ENCODE measurements at regions not wholly inside any gene's neighbourhood (a gene's known extent, or its start where the extent isn't known, plus 50 kb on each side); places are given as distances from the start of the nearest gene placed in this dataset.

GRCh38 chr10:62935022-62935421 is 118.9 kb upstream of the EGR2 start:
- no peak overlapping the region for H3K27ac ChIP-seq (ENCODE audit: extremely low read length, insufficient read depth, low read length)
- H3K9ac ChIP-seq (ENCODE audit: insufficient read depth, low read depth, low read length): no peak overlapping the region
- no peaks in the 10 kb centered on the region for H4K20me1 ChIP-seq (ENCODE audit: insufficient read depth, low read length)
- no peak overlapping the region for H3K4me2 ChIP-seq (ENCODE audit: low read depth, low read length)
- ChIA-PET POLR2A (no interaction called here), CTCF (ENCODE audit: low intra/inter-chr PET ratio, low total read pairs) (no interaction called here)
- intact Hi-C loops (cut with micrococcal nuclease; ENCODE audit: unreplicated experiment) (no loop called here), in situ Hi-C loops (cut with HindIII; ENCODE audit: extremely low pct_ligation_motif_present, low pct_unique_long_range_greater_than_20kb) (no loop called here)
- H3K9me3 ChIP-seq (ENCODE audit: low read length): no peaks in the 10 kb centered on the region
- TF ChIP-seq SMAD3 (CRISPR knock-in tag; IDR thresholded peaks at IDR 0.05): no peak
- TF ChIP-seq, protein P1, sequence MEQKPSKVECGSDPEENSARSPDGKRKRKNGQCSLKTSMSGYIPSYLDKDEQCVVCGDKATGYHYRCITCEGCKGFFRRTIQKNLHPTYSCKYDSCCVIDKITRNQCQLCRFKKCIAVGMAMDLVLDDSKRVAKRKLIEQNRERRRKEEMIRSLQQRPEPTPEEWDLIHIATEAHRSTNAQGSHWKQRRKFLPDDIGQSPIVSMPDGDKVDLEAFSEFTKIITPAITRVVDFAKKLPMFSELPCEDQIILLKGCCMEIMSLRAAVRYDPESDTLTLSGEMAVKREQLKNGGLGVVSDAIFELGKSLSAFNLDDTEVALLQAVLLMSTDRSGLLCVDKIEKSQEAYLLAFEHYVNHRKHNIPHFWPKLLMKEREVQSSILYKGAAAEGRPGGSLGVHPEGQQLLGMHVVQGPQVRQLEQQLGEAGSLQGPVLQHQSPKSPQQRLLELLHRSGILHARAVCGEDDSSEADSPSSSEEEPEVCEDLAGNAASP (CRISPR knock-in tag; IDR thresholded peaks at IDR 0.05; ENCODE audit: borderline replicate concordance): no peak
- no peaks in the 10 kb centered on the region for H3K36me3 ChIP-seq (replicated peaks in 1 of 2; ENCODE audit: control insufficient read depth in 1 of 2, insufficient read depth in 2 of 2, low read length in 2 of 2)
- no peak overlapping the region for H3K4me3 ChIP-seq (replicated peaks in 1 of 3; ENCODE audit: insufficient read depth in 1 of 3, low read depth in 2 of 3, low read length in 3 of 3)
- no peak for ATAC-seq
- no peak overlapping the region for H2AFZ ChIP-seq (ENCODE audit: low read length)
- no peaks in the 10 kb centered on the region for H3K4me1 ChIP-seq (ENCODE audit: insufficient read depth, low read length)
- WGBS (ENCODE audit: low lambda C conversion rate): 46% methylated on average over 2 of the region's 2 CpGs
- DNase-seq (ENCODE audit: low spot score): no peak
- no peaks in the 10 kb centered on the region for H3K27me3 ChIP-seq (ENCODE audit: control insufficient read depth in 1 of 2, insufficient read depth in 2 of 2, low read length in 2 of 2)
- BruUV-seq (replicated peaks): no TSS peak
- no peaks in the 10 kb centered on the region for H3K79me2 ChIP-seq (ENCODE audit: insufficient read depth, low read length)
- FAIRE-seq: no peak

GRCh38 chr10:62934258-62934657 is 118.1 kb upstream of the EGR2 start:
- no peaks in the 10 kb centered on the region for H3K36me3 ChIP-seq (replicated peaks in 1 of 2; ENCODE audit: control insufficient read depth in 1 of 2, insufficient read depth in 2 of 2, low read length in 2 of 2)
- no peak overlapping the region; a peak in 1 of 6 replicates for H3K4me3 ChIP-seq (replicated peaks in 1 of 3; ENCODE audit: insufficient read depth in 1 of 3, low read depth in 2 of 3, low read length in 3 of 3)
- no peaks in the 10 kb centered on the region for H4K20me1 ChIP-seq (ENCODE audit: insufficient read depth, low read length)
- no peak overlapping the region for H3K9ac ChIP-seq (ENCODE audit: insufficient read depth, low read depth, low read length)
- 18% methylated on average over 6 of the region's 11 CpGs for WGBS (ENCODE audit: low lambda C conversion rate)
- no peaks in the 10 kb centered on the region for H3K4me1 ChIP-seq (ENCODE audit: insufficient read depth, low read length)
- H3K4me2 ChIP-seq (ENCODE audit: low read depth, low read length): peak overlapping the region; percentile 42; the same call in 1 of the 2 replicates
- intact Hi-C loops (cut with micrococcal nuclease; ENCODE audit: unreplicated experiment): no loop called here
- no peaks in the 10 kb centered on the region for H3K9me3 ChIP-seq (ENCODE audit: low read length)
- DNase-seq (ENCODE audit: low spot score): no peak
- ChIA-PET POLR2A (no interaction called here), CTCF (ENCODE audit: low intra/inter-chr PET ratio, low total read pairs) (no interaction called here)
- H3K27ac ChIP-seq (ENCODE audit: extremely low read length, insufficient read depth, low read length): no peak overlapping the region
- ATAC-seq: no peak; the same call in 2 of the 3 replicates
- FAIRE-seq: no peak
- no TSS peak for BruUV-seq (replicated peaks)
- no peaks in the 10 kb centered on the region for H3K79me2 ChIP-seq (ENCODE audit: insufficient read depth, low read length)
- no peak overlapping the region for H2AFZ ChIP-seq (ENCODE audit: low read length)
- in situ Hi-C loops (cut with HindIII; ENCODE audit: extremely low pct_ligation_motif_present, low pct_unique_long_range_greater_than_20kb): no loop called here
- H3K27me3 ChIP-seq (ENCODE audit: control insufficient read depth in 1 of 2, insufficient read depth in 2 of 2, low read length in 2 of 2): no peaks in the 10 kb centered on the region
- no peak for TF ChIP-seq TBP (CRISPR knock-in tag; IDR thresholded peaks at IDR 0.05)
- TF ChIP-seq DNMT1 (CRISPR knock-in tag; IDR thresholded peaks at IDR 0.05): no peak
- no peak for TF ChIP-seq ZNF331 (CRISPR knock-in tag; IDR thresholded peaks at IDR 0.05)
- no peak for TF ChIP-seq MTA3 (CRISPR knock-in tag; IDR thresholded peaks at IDR 0.05)
- TF ChIP-seq ZNF577 (CRISPR knock-in tag; IDR thresholded peaks at IDR 0.05; ENCODE audit: borderline replicate concordance, low read depth): no peak
- no peak for TF ChIP-seq ZNF616 (CRISPR knock-in tag; IDR thresholded peaks at IDR 0.05; ENCODE audit: low read depth)
- no peak for TF ChIP-seq ZNF276 (CRISPR knock-in tag; IDR thresholded peaks at IDR 0.05; ENCODE audit: low read depth)
- no peak for TF ChIP-seq ARID5B (CRISPR knock-in tag; IDR thresholded peaks at IDR 0.05)
